ENCODE measurements at regions not wholly inside any gene's neighbourhood (a gene's known extent, or its start where the extent isn't known, plus 50 kb on each side); places are given as distances from the start of the nearest gene placed in this dataset.
"Not testable (repeated sequence)": the region's sequence is repeated elsewhere in the genome, so short reads cannot be mapped to it uniquely, and the experiment has no call there.

GRCh38 chr2:156254637-156255067, 77.9 kb downstream of the NR4A2 start:
- not testable (repeated sequence) for DNase-seq

GRCh38 chr2:156253765-156254164, 78.8 kb downstream of the NR4A2 start:
- no peak for DNase-seq

- DNase-seq, result no peak
Observed at GRCh38 chr2:156242874-156243273, 89.6 kb downstream of the NR4A2 start.

- DNase-seq, result no peak
Observed at GRCh38 chr2:156237558-156237957, 95.0 kb downstream of the NR4A2 start.

- no peak for DNase-seq
Observed at GRCh38 chr2:156229724-156230362, 102.7 kb downstream of the NR4A2 start.

- DNase-seq, result not testable (repeated sequence)
Observed at GRCh38 chr2:156223328-156223727, 109.2 kb downstream of the NR4A2 start.

- DNase-seq, result no peak
Observed at GRCh38 chr2:156221703-156222102, 110.8 kb downstream of the NR4A2 start.

GRCh38 chr2:156219491-156220100, 112.9 kb downstream of the NR4A2 start:
- no peak for DNase-seq

GRCh38 chr2:156215656-156216055, 116.9 kb downstream of the NR4A2 start:
- no peak for DNase-seq

GRCh38 chr2:156211318-156211717, 121.2 kb downstream of the NR4A2 start:
- DNase-seq, result no peak

GRCh38 chr2:156206355-156206754, 126.2 kb downstream of the NR4A2 start:
- no peak for DNase-seq

- DNase-seq, result no peak
Observed at GRCh38 chr2:156199588-156199987, 132.9 kb downstream of the NR4A2 start.

- no peak for DNase-seq
Observed at GRCh38 chr2:156196031-156196430, 136.5 kb downstream of the NR4A2 start.

GRCh38 chr2:156192468-156192867, 140.1 kb downstream of the NR4A2 start:
- DNase-seq, result no peak

GRCh38 chr2:156191527-156191926, 141.0 kb downstream of the NR4A2 start:
- DNase-seq, result no peak

GRCh38 chr2:156190517-156190916, 142.0 kb downstream of the NR4A2 start:
- DNase-seq, result no peak

GRCh38 chr2:156189584-156189983, 142.9 kb downstream of the NR4A2 start:
- no peak for DNase-seq

GRCh38 chr2:156189143-156189542, 143.4 kb downstream of the NR4A2 start:
- DNase-seq, result no peak

- no peak for DNase-seq
Observed at GRCh38 chr2:156182132-156182531, 150.4 kb downstream of the NR4A2 start.

- DNase-seq, result no peak
Observed at GRCh38 chr2:156181208-156181607, 151.3 kb downstream of the NR4A2 start.

GRCh38 chr2:156177654-156178053, 154.9 kb downstream of the NR4A2 start:
- no peak for DNase-seq

GRCh38 chr2:156175946-156176345, 156.6 kb downstream of the NR4A2 start:
- no peak for DNase-seq

- DNase-seq, result no peak
Observed at GRCh38 chr2:156170929-156171328, 161.6 kb downstream of the NR4A2 start.

- DNase-seq, result no peak
Observed at GRCh38 chr2:156165742-156166141, 166.8 kb downstream of the NR4A2 start.

Data from NCI-H1092 (cell line).